ENCODE measurements at regions not wholly inside any gene's neighbourhood (a gene's known extent, or its start where the extent isn't known, plus 50 kb on each side); places are given as distances from the start of the nearest gene placed in this dataset.
"Not testable (repeated sequence)": the region's sequence is repeated elsewhere in the genome, so short reads cannot be mapped to it uniquely, and the experiment has no call there.

- TF ChIP-seq CTCF (IDR thresholded peaks at IDR 0.05) = no peak
- ChIA-PET CTCF (interaction anchor here (1.0 kb wide), 1 partner anchor 9 kb away, joined by 3 read pairs; no protein-coding TSS in a partner anchor), POLR2A (no interaction called here)
- Histone ChIP-seq H3K27ac (ENCODE audit: low read depth in 1 of 2, low read length in 2 of 2) (no peak overlapping the region), H3K4me1 (ENCODE audit: insufficient read depth, low read length) (peaks cover 12% of the 10 kb centered on the region), H3K36me3 (ENCODE audit: insufficient read depth, low read length) (no peaks in the 10 kb centered on the region), H3K4me3 (ENCODE audit: low read length) (no peak overlapping the region), H3K27me3 (ENCODE audit: control insufficient read depth in 1 of 2, insufficient read depth in 2 of 2, low read length in 2 of 2) (no peaks in the 10 kb centered on the region), H3K9me3 (ENCODE audit: control insufficient read depth in 1 of 2, insufficient read depth in 1 of 2, low read length in 2 of 2) (no peaks in the 10 kb centered on the region)
- peaks cover 70% of the 10 kb centered on the region for H3K4me1 Mint-ChIP-seq (ENCODE audit: low read depth)
- H3K36me3 Mint-ChIP-seq (ENCODE audit: low read depth) = peaks cover 41% of the 10 kb centered on the region
- no peaks in the 10 kb centered on the region for H3K27me3 Mint-ChIP-seq
- no peak for DNase-seq
- H3K27ac Mint-ChIP-seq = no peak overlapping the region
- no peak for ATAC-seq (ENCODE audit: poor library complexity)
- H3K9me3 Mint-ChIP-seq = no peaks in the 10 kb centered on the region
- no peak overlapping the region for H3K4me3 Mint-ChIP-seq
- intact Hi-C loops (cut with DNase I, micrococcal nuclease) = loop anchor here in 1 of 2 experiments (5.0 to 10.0 kb wide), 2 partner anchors 68 to 125 kb away; partner anchors contain the start of gene UTRN
These were observed 124.9 kb downstream of the UTRN start for GRCh38 chr6:144410059-144410458.

GRCh38 chr6:144410574-144410973, 125.4 kb downstream of the UTRN start:
- Mint-ChIP-seq H3K4me1 (ENCODE audit: low read depth) (peaks cover 70% of the 10 kb centered on the region), H3K36me3 (ENCODE audit: low read depth) (peaks cover 36% of the 10 kb centered on the region), H3K27ac (peak overlapping the region; percentile 67)
- H3K4me3 Mint-ChIP-seq; POLR2A ChIA-PET; H3K4me3 ChIP-seq (ENCODE audit: low read length); H3K9me3 Mint-ChIP-seq; H3K27me3 Mint-ChIP-seq; ATAC-seq (ENCODE audit: poor library complexity); H3K9me3 ChIP-seq (ENCODE audit: control insufficient read depth in 1 of 2, insufficient read depth in 1 of 2, low read length in 2 of 2); H3K36me3 ChIP-seq (ENCODE audit: insufficient read depth, low read length); DNase-seq; H3K27me3 ChIP-seq (ENCODE audit: control insufficient read depth in 1 of 2, insufficient read depth in 2 of 2, low read length in 2 of 2); H3K27ac ChIP-seq (ENCODE audit: low read depth in 1 of 2, low read length in 2 of 2): not testable (repeated sequence)
- intact Hi-C loops (cut with DNase I, micrococcal nuclease) = loop anchor here in 1 of 2 experiments (5.0 to 10.0 kb wide), 2 partner anchors 68 to 126 kb away; partner anchors contain the start of gene UTRN
- CTCF ChIA-PET = interaction anchor here (1.0 kb wide), 1 partner anchor 8 kb away, joined by 3 read pairs; no protein-coding TSS in a partner anchor
- H3K4me1 ChIP-seq (ENCODE audit: insufficient read depth, low read length) = peaks cover 12% of the 10 kb centered on the region

- POLR2A ChIA-PET = interaction anchor here (0.6 kb wide), 1 partner anchor 77 kb away, joined by 3 read pairs; no protein-coding TSS in a partner anchor
- Histone ChIP-seq H3K27me3 (ENCODE audit: control insufficient read depth in 1 of 2, insufficient read depth in 2 of 2, low read length in 2 of 2) (no peaks in the 10 kb centered on the region), H3K36me3 (ENCODE audit: insufficient read depth, low read length) (no peaks in the 10 kb centered on the region), H3K27ac (ENCODE audit: low read depth in 1 of 2, low read length in 2 of 2) (no peak overlapping the region), H3K4me3 (ENCODE audit: low read length) (no peak overlapping the region), H3K4me1 (ENCODE audit: insufficient read depth, low read length) (peaks cover 16% of the 10 kb centered on the region), H3K9me3 (ENCODE audit: control insufficient read depth in 1 of 2, insufficient read depth in 1 of 2, low read length in 2 of 2) (no peaks in the 10 kb centered on the region)
- Mint-ChIP-seq H3K27ac (peak overlapping the region; percentile 67), H3K4me3 (peak overlapping the region; percentile 61), H3K9me3 (no peaks in the 10 kb centered on the region), H3K27me3 (no peaks in the 10 kb centered on the region), H3K36me3 (ENCODE audit: low read depth) (peaks cover 32% of the 10 kb centered on the region), H3K4me1 (ENCODE audit: low read depth) (peaks cover 75% of the 10 kb centered on the region)
- peak; percentile 43 for ATAC-seq (ENCODE audit: poor library complexity)
- peak in 1 of 14 experiments; percentile 23 for DNase-seq
- intact Hi-C loops (cut with DNase I, micrococcal nuclease) = loop anchor here in 1 of 2 experiments (5.0 to 10.0 kb wide), 2 partner anchors 69 to 127 kb away; partner anchors contain the start of gene UTRN
- CTCF ChIA-PET = no interaction called here
- no peak for TF ChIP-seq CTCF (IDR thresholded peaks at IDR 0.05)
These were observed 126.5 kb downstream of the UTRN start for GRCh38 chr6:144411531-144412165.

Data from CD4-positive, alpha-beta T cell (primary cell).